GM10266 (cell line): ENCODE measurements at regions not wholly inside any gene's neighbourhood (a gene's known extent, or its start where the extent isn't known, plus 50 kb on each side); places are given as distances from the start of the nearest gene placed in this dataset.

ENCODE experiments used
- DNase-seq: peaks from one replicate; pipeline ENCODE4 v3.0.0; 2012; ENCODE audit errors: extremely low spot score
- TF ChIP-seq, protein P1 (sequence below): IDR thresholded peaks from 2 replicates; pipeline ENCODE4 v1.5.1; 2012; ENCODE audit warnings: mild to moderate bottlenecking, low read depth; ENCODE audit not compliant: control insufficient read depth, insufficient read depth; ENCODE audit errors: missing control alignments

DNA sequence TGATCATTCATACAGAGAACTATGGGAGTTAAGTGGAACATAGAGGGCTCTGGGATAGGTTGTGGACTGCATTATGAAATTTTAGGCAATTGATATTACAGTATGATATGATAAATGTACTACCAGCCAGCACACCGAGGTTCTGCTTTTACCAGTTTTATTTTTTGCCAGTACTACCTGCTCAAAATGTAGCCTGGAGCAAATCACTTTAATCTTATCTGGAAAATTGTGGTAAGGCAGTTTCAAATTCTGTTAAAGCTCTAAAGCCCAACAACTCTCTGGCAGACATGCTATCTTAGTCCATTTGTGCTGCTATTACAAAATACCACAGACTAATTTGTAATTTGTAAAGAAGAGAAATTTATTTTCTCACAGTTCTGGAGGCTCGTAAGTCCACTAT is 474.9 kb upstream of the CWC22 start:
- TF ChIP-seq, protein P1, sequence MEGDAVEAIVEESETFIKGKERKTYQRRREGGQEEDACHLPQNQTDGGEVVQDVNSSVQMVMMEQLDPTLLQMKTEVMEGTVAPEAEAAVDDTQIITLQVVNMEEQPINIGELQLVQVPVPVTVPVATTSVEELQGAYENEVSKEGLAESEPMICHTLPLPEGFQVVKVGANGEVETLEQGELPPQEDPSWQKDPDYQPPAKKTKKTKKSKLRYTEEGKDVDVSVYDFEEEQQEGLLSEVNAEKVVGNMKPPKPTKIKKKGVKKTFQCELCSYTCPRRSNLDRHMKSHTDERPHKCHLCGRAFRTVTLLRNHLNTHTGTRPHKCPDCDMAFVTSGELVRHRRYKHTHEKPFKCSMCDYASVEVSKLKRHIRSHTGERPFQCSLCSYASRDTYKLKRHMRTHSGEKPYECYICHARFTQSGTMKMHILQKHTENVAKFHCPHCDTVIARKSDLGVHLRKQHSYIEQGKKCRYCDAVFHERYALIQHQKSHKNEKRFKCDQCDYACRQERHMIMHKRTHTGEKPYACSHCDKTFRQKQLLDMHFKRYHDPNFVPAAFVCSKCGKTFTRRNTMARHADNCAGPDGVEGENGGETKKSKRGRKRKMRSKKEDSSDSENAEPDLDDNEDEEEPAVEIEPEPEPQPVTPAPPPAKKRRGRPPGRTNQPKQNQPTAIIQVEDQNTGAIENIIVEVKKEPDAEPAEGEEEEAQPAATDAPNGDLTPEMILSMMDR, result no peak
- DNase-seq, result no peak

DNA sequence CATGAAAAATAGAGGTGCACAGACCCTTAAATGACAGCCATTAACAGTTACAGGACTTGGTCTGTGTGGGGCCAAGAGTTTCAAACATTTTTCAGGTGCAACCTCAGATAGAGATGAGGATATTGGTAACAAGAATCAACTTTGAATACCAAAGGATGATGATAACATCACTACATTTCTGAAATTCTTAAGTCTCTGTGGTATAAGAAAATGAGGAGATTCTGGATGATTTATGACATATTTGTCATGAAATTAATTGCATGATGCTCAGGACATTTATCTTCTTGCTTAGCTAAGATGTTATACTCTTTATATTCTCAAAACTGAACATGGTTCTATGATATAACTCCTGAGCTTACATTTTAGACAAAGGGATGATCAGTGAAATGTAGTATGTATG is 471.8 kb upstream of the CWC22 start:
- TF ChIP-seq, protein P1, result no peak
- DNase-seq, result no peak

DNA sequence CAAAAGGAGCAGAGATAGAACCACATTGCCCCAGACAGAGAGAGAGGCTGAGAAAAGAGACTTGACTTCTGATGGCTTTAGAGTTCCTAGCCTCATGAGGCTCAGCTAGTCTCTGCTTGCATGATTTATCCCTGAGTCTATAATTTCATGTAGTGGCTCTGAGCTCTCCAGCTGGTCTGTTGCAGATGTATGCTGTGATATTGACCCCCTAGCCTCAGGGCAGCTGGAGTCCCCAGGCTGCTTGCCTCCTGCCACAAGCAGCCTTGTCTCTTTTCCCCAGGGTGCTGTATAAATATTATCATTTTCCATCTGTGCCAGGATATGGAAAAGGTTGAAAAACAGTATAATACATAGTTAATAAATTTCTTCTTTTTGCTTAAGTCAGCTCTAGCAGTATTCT is 467.6 kb upstream of the CWC22 start:
- no peak for DNase-seq
- TF ChIP-seq, protein P1, result no peak

DNA sequence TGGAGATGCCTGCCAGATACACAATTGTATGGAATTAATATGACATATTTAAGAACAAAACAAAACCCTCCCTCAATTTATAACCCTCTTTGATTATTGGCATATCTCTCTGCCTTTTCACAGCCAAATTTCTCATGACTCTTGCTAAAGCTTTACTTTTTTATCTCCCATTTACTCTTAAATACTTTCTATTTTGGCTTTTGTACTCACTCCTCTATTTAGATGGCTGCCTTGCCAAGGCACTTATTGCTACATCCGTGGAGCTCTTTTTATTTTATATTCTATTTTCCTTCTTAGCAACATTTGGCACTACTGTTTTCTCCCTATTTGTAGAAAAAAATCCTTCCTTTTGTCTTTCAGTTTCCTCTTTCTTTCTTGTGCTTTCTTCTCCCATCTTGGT is 466.4 kb upstream of the CWC22 start:
- no peak for DNase-seq
- TF ChIP-seq, protein P1, result no peak

DNA sequence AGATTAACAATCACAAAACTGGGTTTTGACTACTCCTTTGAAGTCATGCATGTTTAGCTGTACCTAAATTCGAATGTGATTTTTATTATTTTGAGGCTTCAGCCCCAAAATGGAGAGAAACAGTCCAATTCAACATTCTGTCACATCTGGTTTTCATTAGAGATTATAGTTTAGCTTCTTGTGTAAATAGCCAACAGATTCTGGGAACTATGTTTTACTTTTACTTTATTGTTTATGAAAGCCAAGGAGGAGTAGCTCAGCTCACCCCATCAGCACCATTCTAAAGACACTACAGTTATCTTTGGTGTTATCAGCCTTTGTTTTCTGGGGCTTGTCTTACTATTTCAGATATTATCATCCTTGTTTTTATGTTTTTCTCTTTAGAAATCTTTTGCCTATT is 465.0 kb upstream of the CWC22 start:
- TF ChIP-seq, protein P1, result no peak
- no peak for DNase-seq

DNA sequence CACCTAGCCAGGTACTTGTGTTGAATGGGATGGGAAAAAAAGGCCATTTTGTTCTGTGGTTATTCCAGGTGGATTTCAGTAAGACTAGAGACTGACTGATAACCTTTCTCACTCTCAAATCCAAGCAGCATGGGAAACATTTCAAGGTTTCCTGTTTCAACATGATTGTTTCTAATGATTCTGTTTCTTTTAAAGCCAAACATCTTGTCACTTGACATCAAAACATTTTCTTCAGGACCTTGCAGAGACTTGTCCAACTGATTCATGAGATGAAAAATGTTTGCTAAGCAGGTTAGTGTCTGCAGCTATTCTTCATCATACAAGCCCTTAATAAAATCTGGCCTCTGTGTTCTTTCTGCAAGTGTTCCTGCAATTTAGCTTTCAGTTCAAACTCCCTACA is 456.5 kb upstream of the CWC22 start:
- no peak for DNase-seq
- TF ChIP-seq, protein P1, result no peak

DNA sequence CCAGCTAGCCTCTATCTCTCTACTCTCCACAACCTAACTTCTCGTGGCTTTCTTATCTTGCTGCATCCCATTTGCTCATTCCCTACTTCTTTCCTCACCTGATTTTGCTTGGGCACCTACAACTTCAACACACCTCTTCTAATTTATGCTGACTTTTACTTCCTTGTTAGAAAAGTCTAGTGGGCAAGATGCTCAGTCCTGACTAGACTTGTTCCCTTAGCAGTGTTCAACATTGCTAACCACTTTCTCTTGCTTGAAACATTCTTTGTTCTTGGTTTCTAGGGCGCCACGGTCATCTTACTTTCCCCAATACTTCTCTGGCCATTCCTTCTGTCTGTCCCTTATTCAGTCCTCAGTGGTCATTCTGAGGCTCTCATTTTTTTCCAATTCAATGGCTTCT is 454.7 kb upstream of the CWC22 start:
- TF ChIP-seq, protein P1, result no peak
- DNase-seq, result no peak
